Testis (tissue), 2 donors: ENCODE measurements at regions not wholly inside any gene's neighbourhood (a gene's known extent, or its start where the extent isn't known, plus 50 kb on each side); places are given as distances from the start of the nearest gene placed in this dataset.

Experiments
- DNase-seq: peaks from one replicate; pipeline ENCODE4 v3.0.0-alpha.2; 2019
- H3K27ac ChIP-seq, 2 donors: fragments of 200-600 bp; sonication (generic); one replicate each; pipeline ENCODE4 v1.5.1; 2019
- H3K27me3 ChIP-seq: fragments of 200-600 bp; sonication (generic); one replicate; pipeline ENCODE4 v1.5.1; 2019
- H3K36me3 ChIP-seq: fragments of 200-600 bp; sonication (generic); one replicate; pipeline ENCODE4 v1.5.1; 2017; ENCODE audit warnings: low read depth; ENCODE audit errors: missing control alignments
- H3K4me1 ChIP-seq: fragments of 200-600 bp; sonication (generic); one replicate; pipeline ENCODE4 v1.5.1; 2019
- H3K4me3 ChIP-seq, 2 donors: fragments of 200-600 bp; sonication (generic); one replicate each; pipeline ENCODE4 v1.5.1; 2017 to 2019
- H3K9me3 ChIP-seq: fragments of 200-600 bp; sonication (generic); one replicate; pipeline ENCODE4 v1.5.1; 2017
- CTCF ChIP-seq, 3 experiments: fragments of 450-650 bp in 2 of 3; fragments of 200-600 bp in 1 of 3; sonication (generic) in 1 of 3; IDR thresholded peaks; one replicate each; pipeline ENCODE4 v1.5.1; 2016 to 2019; ENCODE audit warnings: antibody characterized with exemption in 3 of 3, mild to moderate bottlenecking in 2 of 3, moderate library complexity in 1 of 3
- POLR2A ChIP-seq: fragments of 450-650 bp; IDR thresholded peaks from one replicate; pipeline ENCODE4 v1.6.1; 2017; ENCODE audit warnings: antibody characterized with exemption, mild to moderate bottlenecking, moderate library complexity
- WGBS, 2 donors: methylation state at CpG; one replicate each; pipeline ENCODE4 v1.1.5; 2018; 5-methylcytosine and 5-hydroxymethylcytosine counted together
- intact Hi-C: fragments of 100-400 bp; cut with DNase I; formaldehyde crosslinking; loops from one replicate; pipeline ENCODE4 v1.15.1; 2023; ENCODE audit warnings: low total_unique reads

GRCh38 chr12:82069931-82070514 is 288.2 kb downstream of the CCDC59 start:
- Histone ChIP-seq H3K9me3 (no peaks in the 10 kb centered on the region), H3K4me1 (no peaks in the 10 kb centered on the region), H3K27me3 (no peaks in the 10 kb centered on the region), H3K36me3 (no peaks in the 10 kb centered on the region), H3K27ac (no peak overlapping the region), H3K4me3 (no peak overlapping the region)
- WGBS, 2 donors = 67 to 70% methylated on average over 2 of the region's 2 CpGs
- no peak for DNase-seq
- intact Hi-C loops = no loop called here
- no peak for TF ChIP-seq POLR2A
- TF ChIP-seq CTCF (IDR thresholded peaks at IDR 0.05) = no peak

- H3K36me3 ChIP-seq = no peaks in the 10 kb centered on the region
- H3K27ac ChIP-seq = no peak overlapping the region
- H3K4me1 ChIP-seq = no peaks in the 10 kb centered on the region
- no peak for DNase-seq
- WGBS, 2 donors = 73 to 86% methylated on average over 3 of the region's 3 CpGs
- no peaks in the 10 kb centered on the region for H3K27me3 ChIP-seq
- TF ChIP-seq POLR2A (no peak), CTCF (IDR thresholded peaks at IDR 0.05) (no peak)
- H3K9me3 ChIP-seq = no peaks in the 10 kb centered on the region
- intact Hi-C loops = no loop called here
- H3K4me3 ChIP-seq = no peak overlapping the region
Observed at GRCh38 chr12:82058197-82058596, 299.0 kb upstream of the PPFIA2 start.

- no peaks in the 10 kb centered on the region for H3K27me3 ChIP-seq
- WGBS, 2 donors = 60 to 61% methylated on average over 2 of the region's 2 CpGs
- H3K36me3 ChIP-seq = no peaks in the 10 kb centered on the region
- no peak overlapping the region for H3K27ac ChIP-seq
- TF ChIP-seq POLR2A (no peak), CTCF (IDR thresholded peaks at IDR 0.05) (no peak)
- no peak for DNase-seq
- H3K4me1 ChIP-seq = no peaks in the 10 kb centered on the region
- H3K9me3 ChIP-seq = no peaks in the 10 kb centered on the region
- H3K4me3 ChIP-seq = no peak overlapping the region
- intact Hi-C loops = no loop called here
Observed at GRCh38 chr12:82057770-82058169, 298.6 kb upstream of the PPFIA2 start.

- intact Hi-C loops = no loop called here
- no peak overlapping the region for H3K27ac ChIP-seq
- no peak for DNase-seq
- H3K4me1 ChIP-seq = no peaks in the 10 kb centered on the region
- no peaks in the 10 kb centered on the region for H3K27me3 ChIP-seq
- H3K36me3 ChIP-seq = no peaks in the 10 kb centered on the region
- no peak overlapping the region for H3K4me3 ChIP-seq
- 55 to 74% methylated on average over 1 of the region's 1 CpG for WGBS, 2 donors
- TF ChIP-seq CTCF (IDR thresholded peaks at IDR 0.05) = no peak
- no peak for TF ChIP-seq POLR2A
- no peaks in the 10 kb centered on the region for H3K9me3 ChIP-seq
Observed at GRCh38 chr12:82055391-82055790, 296.2 kb upstream of the PPFIA2 start.

- no peak for DNase-seq
- Histone ChIP-seq H3K27me3 (no peaks in the 10 kb centered on the region), H3K4me1 (no peaks in the 10 kb centered on the region), H3K27ac (no peak overlapping the region), H3K4me3 (no peak overlapping the region), H3K9me3 (no peaks in the 10 kb centered on the region), H3K36me3 (no peaks in the 10 kb centered on the region)
- WGBS, 2 donors = 78 to 95% methylated on average over 2 of the region's 2 CpGs
- intact Hi-C loops = no loop called here
- TF ChIP-seq POLR2A (no peak), CTCF (IDR thresholded peaks at IDR 0.05) (no peak)
Observed at GRCh38 chr12:82054566-82054965, 295.4 kb upstream of the PPFIA2 start.
